HCT116 (cell line): ENCODE measurements at regions not wholly inside any gene's neighbourhood (a gene's known extent, or its start where the extent isn't known, plus 50 kb on each side); places are given as distances from the start of the nearest gene placed in this dataset.

Experiments
- ATAC-seq: fragments of 200-7000 bp; cut with Tn5 transposase; 2 replicates; pipeline ENCODE4 v1.9.1; 2020; ENCODE audit warnings: mild to moderate bottlenecking, moderate library complexity
- BruUV-seq: library from RNA; stranded (reverse); fragments of 400-500 nt; replicated peaks from 2 replicates; lab custom pipeline; 2021; lab: Mats Ljungman, UMichigan
- CTCF ChIA-PET: fragments of 300-600 bp; sonication (Branson Sonifier 250); formaldehyde crosslinking; loops from one replicate; lab custom pipeline; 2021; ENCODE audit warnings: antibody characterized with exemption; lab: Charles Lee
- POLR2A ChIA-PET: fragments of 300-600, 350-600 bp; sonication (Branson Sonifier 250); formaldehyde crosslinking; loops from one replicate; lab custom pipeline; 2021; ENCODE audit warnings: antibody characterized with exemption; lab: Charles Lee
- RAD21 ChIA-PET, 2 experiments: fragments of 300-600 bp; sonication (Branson Sonifier 250); formaldehyde crosslinking; loops; one replicate each; lab custom pipeline; 2023; ENCODE audit warnings: low total read pairs in 2 of 2; ENCODE audit not compliant: uncharacterized antibody in 2 of 2, unreplicated experiment in 2 of 2, low non-redundant PET in 1 of 2; lab: Charles Lee
- DNase-seq: peaks from one replicate; pipeline ENCODE4 v3.0.0-alpha.2; 2010; ENCODE audit warnings: low read depth, low spot score
- H2AFZ ChIP-seq: fragments of 200-600 bp; shearing (Covaris generic), sonication (generic); 2 replicates; pipeline ENCODE4 v1.6.1; 2017; ENCODE audit warnings: low read depth, mixed run types, mixed read lengths, antibody characterized with exemption, low read length; ENCODE audit not compliant: poor library complexity, severe bottlenecking
- H3K27ac ChIP-seq: 2 replicates; pipeline ENCODE4 v1.5.1; 2012; ENCODE audit warnings: low read depth, low read length
- H3K27me3 ChIP-seq: fragments of 200-600 bp; sonication (generic); 2 replicates; pipeline ENCODE4 v1.6.1; 2016; ENCODE audit warnings: mixed run types, low read length, mixed read lengths; ENCODE audit not compliant: insufficient read depth
- H3K36me3 ChIP-seq, 2 experiments: fragments of 200-500 bp in 1 of 2; fragments of 200-600 bp in 1 of 2; sonication (Bioruptor generic) in 1 of 2; sonication (generic) in 1 of 2; 2 replicates each; pipeline versions ENCODE4 v1.5.1 to v1.6.1; 2014 to 2016; ENCODE audit warnings: low read length in 2 of 2, inconsistent platforms in 1 of 2, mixed read lengths in 1 of 2, mixed run types in 1 of 2; ENCODE audit not compliant: insufficient read depth in 2 of 2, control insufficient read depth in 1 of 2
- H3K4me1 ChIP-seq, 2 experiments: fragments of 200-600 bp in 1 of 2; sonication (generic) in 1 of 2; 2 replicates each; pipeline versions ENCODE4 v1.5.1 to v1.6.1; 2012 to 2017; ENCODE audit warnings: low read length in 2 of 2, inconsistent platforms in 1 of 2, mild to moderate bottlenecking in 1 of 2, mixed read lengths in 1 of 2, mixed run types in 1 of 2, moderate library complexity in 1 of 2; ENCODE audit not compliant: insufficient read depth in 2 of 2, control insufficient read depth in 1 of 2
- H3K4me2 ChIP-seq: fragments of 200-600 bp; sonication (generic); 2 replicates; pipeline ENCODE4 v1.6.1; 2017; ENCODE audit warnings: mixed run types, low read length, mixed read lengths
- H3K4me3 ChIP-seq, 2 experiments: fragments of 200-600 bp in 1 of 2; sonication (generic) in 1 of 2; replicated peaks in 1 of 2; 2 replicates each; pipeline ENCODE4 v1.5.1; 2011 to 2016; ENCODE audit warnings: low read length in 2 of 2, control low read depth in 1 of 2, low read depth in 1 of 2, mild to moderate bottlenecking in 1 of 2, mixed read lengths in 1 of 2, mixed run types in 1 of 2
- H3K79me2 ChIP-seq: fragments of 200-600 bp; sonication (generic); 2 replicates; pipeline ENCODE4 v1.6.1; 2017; ENCODE audit warnings: mild to moderate bottlenecking, mixed run types, low read length, moderate library complexity, mixed read lengths; ENCODE audit not compliant: insufficient read depth
- H3K9ac ChIP-seq: fragments of 200-600 bp; sonication (generic); 2 replicates; pipeline ENCODE4 v1.6.1; 2016; ENCODE audit warnings: low read length, mixed read lengths
- H3K9me2 ChIP-seq: fragments of 200-600 bp; sonication (generic), shearing (Covaris generic); 2 replicates; pipeline ENCODE4 v1.6.1; 2017; ENCODE audit warnings: mixed run types, mild to moderate bottlenecking, moderate library complexity; ENCODE audit not compliant: insufficient read depth
- H3K9me3 ChIP-seq, 2 experiments: fragments of 200-500 bp in 1 of 2; fragments of 200-600 bp in 1 of 2; sonication (Bioruptor generic) in 1 of 2; sonication (generic) in 1 of 2; 2 replicates each; pipeline ENCODE4 v1.6.1; 2014 to 2017; ENCODE audit warnings: low read length in 2 of 2, mixed read lengths in 2 of 2, inconsistent platforms in 1 of 2, low read depth in 1 of 2, mild to moderate bottlenecking in 1 of 2, mixed run types in 1 of 2, moderate library complexity in 1 of 2; ENCODE audit not compliant: control insufficient read depth in 1 of 2, insufficient read depth in 1 of 2
- H4K20me1 ChIP-seq: fragments of 200-600 bp; sonication (generic), shearing (Covaris generic); 2 replicates; pipeline ENCODE4 v1.6.1; 2017; ENCODE audit warnings: mixed run types, mild to moderate bottlenecking, moderate library complexity; ENCODE audit not compliant: insufficient read depth
- CEBPB ChIP-seq: IDR thresholded peaks from 2 replicates; pipeline ENCODE4 v1.6.1; 2012; ENCODE audit warnings: low read depth
- EGR1 ChIP-seq: IDR thresholded peaks from 2 replicates; pipeline ENCODE4 v1.6.1; 2012; ENCODE audit warnings: low read depth
- ELF1 ChIP-seq: IDR thresholded peaks from 2 replicates; pipeline ENCODE4 v1.6.1; 2012; ENCODE audit warnings: low read depth, borderline replicate concordance
- EZH2 ChIP-seq: fragments of 200-600 bp; sonication (generic); IDR thresholded peaks from 2 replicates; pipeline ENCODE4 v1.6.1; 2017; ENCODE audit warnings: antibody characterized with exemption, mixed run types
- POLR2A ChIP-seq: IDR thresholded peaks from 2 replicates; pipeline ENCODE4 v1.7.0; 2011; ENCODE audit warnings: borderline replicate concordance; ENCODE audit not compliant: insufficient read depth, insufficient read length; ENCODE audit errors: extremely low read depth
- RAD21 ChIP-seq: IDR thresholded peaks from 2 replicates; pipeline ENCODE4 v1.6.1; 2012; ENCODE audit warnings: low read depth, mild to moderate bottlenecking
- SIN3A ChIP-seq: IDR thresholded peaks from 2 replicates; pipeline ENCODE4 v1.6.1; 2012; ENCODE audit warnings: low read depth
- SRF ChIP-seq: IDR thresholded peaks from 2 replicates; pipeline ENCODE4 v1.6.1; 2012; ENCODE audit warnings: low read depth
- YY1 ChIP-seq: IDR thresholded peaks from 2 replicates; pipeline ENCODE4 v1.6.1; 2011; ENCODE audit warnings: low read length, low read depth, moderate library complexity, mild to moderate bottlenecking; ENCODE audit not compliant: insufficient replicate concordance; ENCODE audit errors: extremely low read depth
- ZNF274 ChIP-seq: fragments of 200-500 bp; sonication (Bioruptor generic); IDR thresholded peaks from 2 replicates; pipeline ENCODE4 v1.6.1; 2014; ENCODE audit warnings: mild to moderate bottlenecking, low read depth, low read length, inconsistent platforms
- intact Hi-C: fragments of 100-400 bp; cut with micrococcal nuclease; formaldehyde crosslinking; loops from 2 replicates; pipeline ENCODE4 v1.10.0; 2022
- TF ChIP-seq, protein P1 (sequence below): IDR thresholded peaks from 2 replicates; pipeline ENCODE4 v1.6.1; 2012; ENCODE audit warnings: low read depth
- TF ChIP-seq, protein P2 (sequence below), 3 experiments: fragments of 200-600 bp in 1 of 3; sonication (generic) in 1 of 3; IDR thresholded peaks in 2 of 3; conservative IDR thresholded peaks in 1 of 3; 2 replicates each; pipeline ENCODE4 v1.5.1; 2012 to 2017; ENCODE audit warnings: low read depth in 2 of 3, low read length in 2 of 3, antibody characterized with exemption in 1 of 3, borderline replicate concordance in 1 of 3, control low read depth in 1 of 3, mild to moderate bottlenecking in 1 of 3, mixed read lengths in 1 of 3, mixed run types in 1 of 3, moderate library complexity in 1 of 3; ENCODE audit not compliant: insufficient read depth in 1 of 3

DNA sequence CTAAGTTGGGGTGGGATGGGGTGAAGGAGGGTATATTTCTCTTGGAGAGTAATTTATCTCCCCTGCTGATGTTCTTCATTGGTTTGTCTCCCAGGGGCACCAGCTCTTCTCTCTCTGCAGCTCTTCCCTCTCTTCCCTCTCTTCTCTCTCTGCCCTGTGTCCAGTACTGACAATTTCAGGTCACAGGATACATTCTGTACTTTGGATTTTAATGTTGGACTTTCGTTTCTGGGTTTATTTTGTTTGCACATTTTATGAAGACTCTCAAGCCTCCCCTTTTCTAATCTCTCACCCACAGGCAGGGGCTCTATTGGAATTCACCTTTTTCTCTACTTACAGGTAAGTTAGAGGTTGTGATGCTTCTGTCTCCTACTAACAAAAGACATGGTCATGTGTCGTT, 165.5 kb downstream of the CPEB2 start:
- no peak overlapping the region for H2AFZ ChIP-seq
- H3K9me3 ChIP-seq = peaks cover 0 to 12% of the 10 kb centered on the region in 2 experiments; a peak in 3 of 4 replicates
- intact Hi-C loops = no loop called here
- H4K20me1 ChIP-seq = no peaks in the 10 kb centered on the region
- no TSS peak for BruUV-seq
- no peaks in the 10 kb centered on the region for H3K4me1 ChIP-seq
- H3K9ac ChIP-seq = no peak overlapping the region
- no peak for ATAC-seq
- 0 out of 2 replicates have a peak, but pooled peaks cover 5% of the 10 kb centered on the region for H3K27me3 ChIP-seq
- TF ChIP-seq CEBPB (no peak), ZNF274 (no peak), EZH2 (no peak), EGR1 (no peak), RAD21 (no peak), SRF (no peak), POLR2A (no peak), ELF1 (no peak), YY1 (no peak), SIN3A (no peak)
- TF ChIP-seq, protein P1, sequence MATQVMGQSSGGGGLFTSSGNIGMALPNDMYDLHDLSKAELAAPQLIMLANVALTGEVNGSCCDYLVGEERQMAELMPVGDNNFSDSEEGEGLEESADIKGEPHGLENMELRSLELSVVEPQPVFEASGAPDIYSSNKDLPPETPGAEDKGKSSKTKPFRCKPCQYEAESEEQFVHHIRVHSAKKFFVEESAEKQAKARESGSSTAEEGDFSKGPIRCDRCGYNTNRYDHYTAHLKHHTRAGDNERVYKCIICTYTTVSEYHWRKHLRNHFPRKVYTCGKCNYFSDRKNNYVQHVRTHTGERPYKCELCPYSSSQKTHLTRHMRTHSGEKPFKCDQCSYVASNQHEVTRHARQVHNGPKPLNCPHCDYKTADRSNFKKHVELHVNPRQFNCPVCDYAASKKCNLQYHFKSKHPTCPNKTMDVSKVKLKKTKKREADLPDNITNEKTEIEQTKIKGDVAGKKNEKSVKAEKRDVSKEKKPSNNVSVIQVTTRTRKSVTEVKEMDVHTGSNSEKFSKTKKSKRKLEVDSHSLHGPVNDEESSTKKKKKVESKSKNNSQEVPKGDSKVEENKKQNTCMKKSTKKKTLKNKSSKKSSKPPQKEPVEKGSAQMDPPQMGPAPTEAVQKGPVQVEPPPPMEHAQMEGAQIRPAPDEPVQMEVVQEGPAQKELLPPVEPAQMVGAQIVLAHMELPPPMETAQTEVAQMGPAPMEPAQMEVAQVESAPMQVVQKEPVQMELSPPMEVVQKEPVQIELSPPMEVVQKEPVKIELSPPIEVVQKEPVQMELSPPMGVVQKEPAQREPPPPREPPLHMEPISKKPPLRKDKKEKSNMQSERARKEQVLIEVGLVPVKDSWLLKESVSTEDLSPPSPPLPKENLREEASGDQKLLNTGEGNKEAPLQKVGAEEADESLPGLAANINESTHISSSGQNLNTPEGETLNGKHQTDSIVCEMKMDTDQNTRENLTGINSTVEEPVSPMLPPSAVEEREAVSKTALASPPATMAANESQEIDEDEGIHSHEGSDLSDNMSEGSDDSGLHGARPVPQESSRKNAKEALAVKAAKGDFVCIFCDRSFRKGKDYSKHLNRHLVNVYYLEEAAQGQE = no peak
- TF ChIP-seq, protein P2, sequence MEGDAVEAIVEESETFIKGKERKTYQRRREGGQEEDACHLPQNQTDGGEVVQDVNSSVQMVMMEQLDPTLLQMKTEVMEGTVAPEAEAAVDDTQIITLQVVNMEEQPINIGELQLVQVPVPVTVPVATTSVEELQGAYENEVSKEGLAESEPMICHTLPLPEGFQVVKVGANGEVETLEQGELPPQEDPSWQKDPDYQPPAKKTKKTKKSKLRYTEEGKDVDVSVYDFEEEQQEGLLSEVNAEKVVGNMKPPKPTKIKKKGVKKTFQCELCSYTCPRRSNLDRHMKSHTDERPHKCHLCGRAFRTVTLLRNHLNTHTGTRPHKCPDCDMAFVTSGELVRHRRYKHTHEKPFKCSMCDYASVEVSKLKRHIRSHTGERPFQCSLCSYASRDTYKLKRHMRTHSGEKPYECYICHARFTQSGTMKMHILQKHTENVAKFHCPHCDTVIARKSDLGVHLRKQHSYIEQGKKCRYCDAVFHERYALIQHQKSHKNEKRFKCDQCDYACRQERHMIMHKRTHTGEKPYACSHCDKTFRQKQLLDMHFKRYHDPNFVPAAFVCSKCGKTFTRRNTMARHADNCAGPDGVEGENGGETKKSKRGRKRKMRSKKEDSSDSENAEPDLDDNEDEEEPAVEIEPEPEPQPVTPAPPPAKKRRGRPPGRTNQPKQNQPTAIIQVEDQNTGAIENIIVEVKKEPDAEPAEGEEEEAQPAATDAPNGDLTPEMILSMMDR (IDR thresholded peaks at IDR 0.05 in 2 of 3, conservative IDR thresholded peaks at IDR 0.05 in 1 of 3; ENCODE audit: borderline replicate concordance in 1 of 3, insufficient read depth in 1 of 3, low read depth in 2 of 3, low read length in 2 of 3) = no peak
- ChIA-PET RAD21 (no interaction called here), POLR2A (no interaction called here), CTCF (no interaction called here)
- no peak overlapping the region for H3K4me3 ChIP-seq
- DNase-seq = no peak
- no peaks in the 10 kb centered on the region for H3K79me2 ChIP-seq
- H3K27ac ChIP-seq = no peak overlapping the region
- H3K36me3 ChIP-seq = no peaks in the 10 kb centered on the region
- no peak overlapping the region for H3K4me2 ChIP-seq
- H3K9me2 ChIP-seq = no peaks in the 10 kb centered on the region
